Common myeloid progenitor, CD34-positive (primary cell): ENCODE measurements at regions not wholly inside any gene's neighbourhood (a gene's known extent, or its start where the extent isn't known, plus 50 kb on each side); places are given as distances from the start of the nearest gene placed in this dataset.
"Not testable (repeated sequence)": the region's sequence is repeated elsewhere in the genome, so short reads cannot be mapped to it uniquely, and the experiment has no call there.

Experiments used
- CTCF ChIA-PET: fragments of 350-600 bp; sonication (Branson Sonifier 250); formaldehyde crosslinking; loops from one replicate; lab custom pipeline; 2021; ENCODE audit warnings: antibody characterized with exemption; lab: Charles Lee
- POLR2A ChIA-PET: fragments of 350-600 bp; sonication (Branson Sonifier 250); formaldehyde crosslinking; loops from one replicate; lab custom pipeline; 2021; ENCODE audit warnings: antibody characterized with exemption; lab: Charles Lee
- DNase-seq, 3 donors: peaks; one replicate each; pipeline versions ENCODE4 v3.0.0 to v3.0.0-alpha.2; 2013
- H3K27ac ChIP-seq, 2 experiments: 1 replicate in 1 of 2; 2 replicates in 1 of 2; pipeline ENCODE4 v1.7.0; 2013; ENCODE audit warnings: inconsistent platforms in 2 of 2, low read length in 2 of 2, mild to moderate bottlenecking in 2 of 2, low read depth in 1 of 2, moderate library complexity in 1 of 2; ENCODE audit not compliant: severe bottlenecking in 2 of 2, insufficient read depth in 1 of 2, poor library complexity in 1 of 2
- H3K27me3 ChIP-seq, 5 experiments: replicated peaks in 2 of 5; 1 replicate in 3 of 5; 2 replicates in 2 of 5; pipeline versions ENCODE4 v1.6.1 to v1.7.0; 2013; ENCODE audit warnings: low read length in 4 of 5, mild to moderate bottlenecking in 2 of 5, moderate library complexity in 2 of 5, inconsistent platforms in 1 of 5; ENCODE audit not compliant: insufficient read depth in 5 of 5, control insufficient read depth in 4 of 5
- H3K36me3 ChIP-seq, 4 experiments: 1 replicate in 2 of 4; 2 replicates in 2 of 4; pipeline versions ENCODE4 v1.6.1 to v1.7.0; 2013; ENCODE audit warnings: low read length in 3 of 4, control low read depth in 1 of 4, mild to moderate bottlenecking in 1 of 4; ENCODE audit not compliant: control insufficient read depth in 4 of 4, insufficient read depth in 4 of 4
- H3K4me1 ChIP-seq, 4 experiments: 1 replicate in 3 of 4; 2 replicates in 1 of 4; pipeline versions ENCODE4 v1.6.1 to v1.7.1; 2013; ENCODE audit warnings: low read length in 3 of 4, mild to moderate bottlenecking in 3 of 4, control low read depth in 1 of 4, inconsistent platforms in 1 of 4, moderate library complexity in 1 of 4; ENCODE audit not compliant: control insufficient read depth in 4 of 4, insufficient read depth in 4 of 4; ENCODE audit errors: control extremely low read depth in 1 of 4
- H3K4me3 ChIP-seq, 7 experiments: 1 replicate in 4 of 7; 2 replicates in 3 of 7; pipeline versions ENCODE4 v1.5.1 to v1.7.0; 2013; ENCODE audit warnings: mild to moderate bottlenecking in 7 of 7, low read length in 6 of 7, moderate library complexity in 6 of 7, inconsistent platforms in 2 of 7, low read depth in 2 of 7, control low read depth in 1 of 7; ENCODE audit not compliant: insufficient read depth in 4 of 7, control insufficient read depth in 1 of 7; ENCODE audit errors: extremely low read depth in 1 of 7
- H3K9me3 ChIP-seq, 5 experiments: 1 replicate in 4 of 5; 2 replicates in 1 of 5; pipeline versions ENCODE4 v1.6.1 to v1.7.1; 2013; ENCODE audit warnings: low read length in 4 of 5, mild to moderate bottlenecking in 2 of 5, inconsistent platforms in 1 of 5, low read depth in 1 of 5, moderate library complexity in 1 of 5; ENCODE audit not compliant: control insufficient read depth in 4 of 5, insufficient read depth in 2 of 5; ENCODE audit errors: control extremely low read depth in 1 of 5
- whole genome bisulfite sequencing: methylation state at CpG from one replicate; pipeline ENCODE4 v1.1.5; 2013; ENCODE audit not compliant: insufficient coverage; 5-methylcytosine and 5-hydroxymethylcytosine counted together

DNA sequence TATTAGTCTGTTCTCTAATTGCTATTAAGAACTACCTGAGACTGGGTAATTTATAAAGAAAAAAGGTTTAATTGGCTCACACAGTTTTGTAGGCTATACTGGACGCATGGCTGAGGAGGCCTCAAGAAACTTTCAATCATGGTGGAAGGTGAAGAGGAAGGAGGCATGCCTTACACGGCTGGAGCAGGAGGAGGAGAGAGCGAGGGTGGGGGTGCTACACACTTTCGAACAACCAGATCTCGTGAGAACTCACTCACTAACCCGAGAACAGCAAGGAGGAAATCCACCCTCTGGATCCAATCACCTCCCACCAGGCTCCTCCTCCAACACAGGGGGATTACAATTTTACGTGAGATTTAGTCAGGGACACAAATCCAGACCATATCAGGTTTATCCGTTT is 90.0 kb downstream of the RMI1 start:
- H3K4me3 ChIP-seq = no peak overlapping the region
- H3K36me3 ChIP-seq = no peaks in the 10 kb centered on the region
- WGBS = 100% methylated on average over 4 of the region's 8 CpGs
- H3K27me3 ChIP-seq = no peaks in the 10 kb centered on the region
- no peak overlapping the region for H3K27ac ChIP-seq
- CTCF ChIA-PET = no interaction called here
- POLR2A ChIA-PET = no interaction called here
- no peaks in the 10 kb centered on the region for H3K4me1 ChIP-seq
- no peaks in the 10 kb centered on the region for H3K9me3 ChIP-seq
- no peak for DNase-seq

DNA sequence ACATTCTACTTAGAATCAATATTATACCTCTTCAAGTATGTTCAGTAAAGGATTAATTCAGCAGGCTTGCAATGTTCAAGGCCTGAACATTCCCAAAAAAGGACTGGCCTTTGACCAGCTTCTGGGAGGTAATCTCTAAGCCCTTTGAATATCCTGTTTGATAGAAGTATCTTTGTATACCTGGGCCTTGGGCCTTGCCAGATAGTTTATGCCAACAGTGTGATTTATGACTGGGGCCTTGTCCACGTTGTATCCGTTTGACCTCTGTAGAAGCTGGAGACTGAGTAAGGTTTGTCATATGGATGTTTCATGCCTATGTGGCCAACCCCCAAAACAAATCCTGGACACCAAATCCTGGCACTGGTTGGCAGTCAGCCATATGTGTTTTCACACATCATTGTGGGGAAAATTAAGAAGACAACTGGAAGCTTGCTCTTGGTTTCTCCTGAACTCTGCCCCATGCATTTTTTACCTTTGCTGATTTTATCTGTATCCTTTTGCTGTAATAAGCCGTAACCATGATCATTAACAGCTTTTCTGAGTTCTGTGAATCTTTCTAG is 92.1 kb downstream of the RMI1 start:
- Histone ChIP-seq H3K27me3 (no peaks in the 10 kb centered on the region), H3K4me1 (no peaks in the 10 kb centered on the region)
- CTCF ChIA-PET = no interaction called here

DNA sequence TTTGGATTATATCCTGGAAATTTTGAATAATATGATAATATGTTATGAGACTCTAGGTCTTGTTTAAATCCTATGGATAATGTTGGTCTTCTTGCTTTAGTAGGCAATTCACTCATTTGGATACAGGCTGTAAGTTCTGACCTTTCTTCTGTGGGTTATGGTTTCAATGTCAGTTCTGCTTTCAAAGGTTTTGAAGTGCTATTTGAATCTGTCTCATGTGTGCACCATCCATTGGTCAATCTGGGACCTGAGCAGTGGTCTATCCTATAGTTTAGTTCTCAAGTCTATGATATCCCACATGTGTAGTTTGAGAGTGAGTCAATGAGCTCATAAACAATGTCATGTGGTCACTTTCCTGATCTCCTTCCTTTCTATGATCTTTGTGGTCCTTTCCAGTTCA is 94.4 kb downstream of the RMI1 start:
- CTCF ChIA-PET = no interaction called here
- H3K27me3 ChIP-seq = no peaks in the 10 kb centered on the region
- no peaks in the 10 kb centered on the region for H3K9me3 ChIP-seq
- DNase-seq = no peak
- H3K27ac ChIP-seq = no peak overlapping the region
- POLR2A ChIA-PET = no interaction called here
- no peaks in the 10 kb centered on the region for H3K4me1 ChIP-seq
- no peak overlapping the region for H3K4me3 ChIP-seq
- no peaks in the 10 kb centered on the region for H3K36me3 ChIP-seq

More for the DNA sequence above, 92.1 kb downstream of the RMI1 start:
- H3K4me3 ChIP-seq = no peak overlapping the region
- no peak for DNase-seq
- H3K9me3 ChIP-seq = no peaks in the 10 kb centered on the region
- H3K36me3 ChIP-seq = no peaks in the 10 kb centered on the region
- H3K27ac ChIP-seq = no peak overlapping the region
- WGBS = 94% methylated on average over 3 of the region's 3 CpGs
- POLR2A ChIA-PET = no interaction called here

DNA sequence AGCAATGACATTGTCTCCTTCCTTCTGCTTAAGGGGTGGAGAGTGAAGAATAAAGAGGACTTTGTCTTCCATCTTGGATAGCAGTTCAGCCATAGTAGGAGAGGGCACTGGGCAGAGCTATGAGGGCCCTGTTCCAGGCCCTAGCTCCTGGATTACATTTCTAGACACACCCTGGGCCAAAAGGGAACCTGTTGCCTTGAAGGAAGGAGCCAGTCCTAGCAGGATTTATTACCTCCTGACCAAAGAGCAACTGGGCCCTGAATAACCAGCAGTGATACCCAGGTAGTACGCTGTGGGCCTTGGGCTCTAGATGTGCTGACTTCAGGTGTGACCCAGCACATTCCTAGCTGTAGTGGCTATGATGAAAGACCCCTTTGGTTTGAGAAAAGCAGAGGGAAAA is 95.8 kb downstream of the RMI1 start:
- no peaks in the 10 kb centered on the region for H3K4me1 ChIP-seq
- WGBS = 90% methylated on average over 1 of the region's 1 CpG
- H3K27ac ChIP-seq = no peak overlapping the region
- DNase-seq = no peak
- no peaks in the 10 kb centered on the region for H3K27me3 ChIP-seq
- CTCF ChIA-PET = no interaction called here
- POLR2A ChIA-PET = no interaction called here
- no peaks in the 10 kb centered on the region for H3K9me3 ChIP-seq
- no peaks in the 10 kb centered on the region for H3K36me3 ChIP-seq
- no peak overlapping the region for H3K4me3 ChIP-seq

DNA sequence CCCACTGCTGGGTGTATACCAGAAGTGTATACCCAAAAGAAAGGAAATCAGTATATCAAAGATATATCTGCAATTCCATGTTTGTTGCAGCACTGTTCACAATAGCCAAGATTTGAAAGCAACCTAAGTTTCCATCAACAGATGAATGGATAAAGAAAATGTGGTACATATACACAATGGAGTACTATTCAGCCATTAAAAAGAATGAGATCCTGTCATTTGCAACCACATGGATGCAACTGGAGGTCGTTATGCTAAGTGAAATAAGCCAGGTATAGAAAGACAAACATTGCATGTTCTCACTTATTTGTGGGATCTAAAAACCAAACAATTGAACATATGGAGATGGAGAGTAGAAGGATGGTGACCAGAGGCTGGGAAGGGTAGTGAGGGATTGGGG is 97.2 kb downstream of the RMI1 start:
- POLR2A ChIA-PET, H3K9me3 ChIP-seq, H3K27me3 ChIP-seq, CTCF ChIA-PET, H3K36me3 ChIP-seq, DNase-seq, H3K4me1 ChIP-seq, H3K4me3 ChIP-seq, H3K27ac ChIP-seq: not testable (repeated sequence)
- 100% methylated on average over 1 of the region's 1 CpG for WGBS

DNA sequence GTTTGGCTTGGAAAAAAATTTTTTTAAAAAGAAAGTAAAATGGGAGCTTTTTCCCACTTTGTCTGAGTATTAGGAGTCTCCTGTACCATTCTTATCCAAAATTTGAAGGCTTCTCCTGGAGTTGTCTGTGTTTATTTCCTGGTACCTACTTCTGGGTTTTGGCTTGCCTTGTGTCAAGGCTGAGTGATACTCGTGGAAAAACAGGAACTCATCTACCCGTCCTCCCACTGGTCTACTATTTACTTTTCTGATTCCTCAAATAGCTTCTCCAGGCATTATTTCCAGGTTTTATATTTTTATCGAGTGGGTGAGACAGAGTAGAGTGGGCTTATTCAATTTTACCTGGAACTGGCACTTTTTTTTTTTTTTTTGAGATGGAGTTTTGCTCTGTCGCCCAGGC is 99.4 kb downstream of the RMI1 start:
- no peaks in the 10 kb centered on the region for H3K36me3 ChIP-seq
- no peak for DNase-seq
- ChIA-PET CTCF (no interaction called here), POLR2A (no interaction called here)
- no peaks in the 10 kb centered on the region for H3K27me3 ChIP-seq
- no peaks in the 10 kb centered on the region for H3K9me3 ChIP-seq
- no peak overlapping the region for H3K4me3 ChIP-seq
- no peaks in the 10 kb centered on the region for H3K4me1 ChIP-seq
- 40% methylated on average over 1 of the region's 4 CpGs for WGBS
- H3K27ac ChIP-seq = no peak overlapping the region

DNA sequence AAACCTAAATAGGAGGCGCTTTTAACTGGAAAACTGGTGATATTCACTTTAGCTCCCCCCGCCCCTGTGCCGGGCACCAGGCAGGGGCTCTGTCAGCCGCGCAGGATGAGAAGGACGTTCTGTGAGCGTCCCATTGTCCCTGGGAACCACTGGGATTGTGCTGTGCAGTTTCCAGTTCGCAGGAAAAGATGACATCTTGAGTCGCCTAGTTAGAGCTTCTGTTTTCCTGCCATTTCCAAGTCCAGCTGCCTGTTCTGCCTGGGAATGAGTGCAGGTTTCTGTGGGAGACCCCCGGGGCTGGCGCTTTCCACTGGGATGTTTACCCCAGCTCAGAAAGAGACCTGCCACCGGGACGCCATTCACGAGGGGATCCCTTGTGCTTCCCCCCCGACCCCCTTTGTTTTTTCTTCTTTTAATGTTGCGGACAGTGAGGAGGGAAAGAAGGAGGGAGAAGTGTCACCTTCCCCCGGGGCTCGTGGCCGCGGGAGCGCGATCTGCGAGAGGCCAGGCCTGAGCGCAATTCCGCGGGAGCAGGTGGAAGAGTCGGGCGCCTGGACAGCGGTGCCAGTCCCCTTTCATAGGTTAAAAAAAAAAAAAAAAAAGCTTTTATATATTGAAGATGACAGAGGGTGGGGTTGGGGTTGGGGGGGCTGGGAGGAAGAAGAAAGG is 121.5 kb downstream of the RMI1 start:
- no peaks in the 10 kb centered on the region for H3K36me3 ChIP-seq
- DNase-seq = no peak
- ChIA-PET POLR2A (no interaction called here), CTCF (interaction anchor here (0.8 kb wide), 1 partner anchor 11 kb away, joined by 3 read pairs; no protein-coding TSS in a partner anchor)
- no peak overlapping the region for H3K4me3 ChIP-seq
- no peak overlapping the region for H3K27ac ChIP-seq
- peaks cover 0 to 6% (median 0%) of the 10 kb centered on the region in 5 experiments for H3K9me3 ChIP-seq
- H3K4me1 ChIP-seq = peaks cover 0 to 2% (median 0%) of the 10 kb centered on the region in 4 experiments
- H3K27me3 ChIP-seq = peaks cover 11 to 41% (median 13%) of the 10 kb centered on the region in 5 experiments
- WGBS = 32% methylated on average over 9 of the region's 29 CpGs
